SU-DHL-6 (cell line): ENCODE measurements at regions not wholly inside any gene's neighbourhood (a gene's known extent, or its start where the extent isn't known, plus 50 kb on each side); places are given as distances from the start of the nearest gene placed in this dataset.

Source experiments
- H2AFZ ChIP-seq: fragments of 200-600 bp; sonication (generic); 2 replicates; pipeline ENCODE4 v1.6.1; 2014; ENCODE audit warnings: low read depth, mild to moderate bottlenecking, moderate library complexity, mixed read lengths, antibody characterized with exemption, low read length; ENCODE audit not compliant: severe bottlenecking
- H3F3A ChIP-seq: fragments of 200-600 bp; shearing (Covaris generic); 2 replicates; pipeline ENCODE4 v1.6.0; 2016; ENCODE audit warnings: antibody characterized with exemption, mild to moderate bottlenecking; ENCODE audit not compliant: insufficient read depth
- H3K27ac ChIP-seq: fragments of 200-600 bp; sonication (generic); 2 replicates; pipeline ENCODE4 v1.5.1; 2016; ENCODE audit warnings: low read depth, mild to moderate bottlenecking, low read length, moderate library complexity, mixed read lengths
- H3K27me3 ChIP-seq: fragments of 200-600 bp; sonication (generic), shearing (Covaris generic); 2 replicates; pipeline ENCODE4 v1.6.0; 2014; ENCODE audit warnings: mild to moderate bottlenecking, low read length
- H3K36me3 ChIP-seq: fragments of 200-600 bp; sonication (generic); 2 replicates; pipeline ENCODE4 v1.6.1; 2014; ENCODE audit warnings: mild to moderate bottlenecking, low read length, mixed read lengths
- H3K4me2 ChIP-seq: fragments of 300-600, 200-600 bp; shearing (Covaris generic), sonication (generic); 2 replicates; pipeline ENCODE4 v1.6.0; 2014; ENCODE audit warnings: low read length, low read depth, mild to moderate bottlenecking; ENCODE audit not compliant: poor library complexity, severe bottlenecking
- H3K4me3 ChIP-seq: fragments of 200-600 bp; sonication (generic); 2 replicates; pipeline ENCODE4 v1.5.1; 2014; ENCODE audit warnings: antibody characterized with exemption, low read length, mild to moderate bottlenecking, mixed read lengths; ENCODE audit not compliant: insufficient read depth, poor library complexity, severe bottlenecking
- H3K79me2 ChIP-seq: fragments of 200-600 bp; sonication (generic); 2 replicates; pipeline ENCODE4 v1.6.1; 2014; ENCODE audit warnings: mild to moderate bottlenecking, low read length, moderate library complexity; ENCODE audit not compliant: insufficient read depth
- H3K9ac ChIP-seq: fragments of 200-600 bp; sonication (generic); 2 replicates; pipeline ENCODE4 v1.7.0; 2014; ENCODE audit warnings: mild to moderate bottlenecking, low read length
- H3K9me2 ChIP-seq: fragments of 200-600 bp; sonication (generic); replicated peaks from 2 replicates; pipeline ENCODE4 v1.6.1; 2014; ENCODE audit warnings: low read length; ENCODE audit not compliant: insufficient read depth
- H3K9me3 ChIP-seq: fragments of 200-600 bp; sonication (generic); 2 replicates; pipeline ENCODE4 v1.6.1; 2014; ENCODE audit warnings: low read length, mixed read lengths; ENCODE audit not compliant: insufficient read depth
- H4K20me1 ChIP-seq: fragments of 200-600 bp; sonication (generic); 2 replicates; pipeline ENCODE4 v1.6.1; 2014; ENCODE audit warnings: low read depth, mild to moderate bottlenecking, antibody characterized with exemption, low read length, moderate library complexity, mixed read lengths
- EZH2phosphoT487 ChIP-seq: fragments of 200-600 bp; sonication (generic), shearing (Covaris generic); conservative IDR thresholded peaks from 2 replicates; pipeline ENCODE4 v1.6.1; 2018; ENCODE audit warnings: mild to moderate bottlenecking, antibody characterized with exemption, low read length, moderate library complexity, mixed read lengths
- TF ChIP-seq, protein P1 (sequence below): fragments of 200-600 bp; sonication (generic); IDR thresholded peaks from one replicate; pipeline ENCODE4 v1.5.1; 2017; ENCODE audit warnings: antibody characterized with exemption, mild to moderate bottlenecking, low read length, moderate library complexity; ENCODE audit not compliant: insufficient read depth, poor library complexity, severe bottlenecking

DNA sequence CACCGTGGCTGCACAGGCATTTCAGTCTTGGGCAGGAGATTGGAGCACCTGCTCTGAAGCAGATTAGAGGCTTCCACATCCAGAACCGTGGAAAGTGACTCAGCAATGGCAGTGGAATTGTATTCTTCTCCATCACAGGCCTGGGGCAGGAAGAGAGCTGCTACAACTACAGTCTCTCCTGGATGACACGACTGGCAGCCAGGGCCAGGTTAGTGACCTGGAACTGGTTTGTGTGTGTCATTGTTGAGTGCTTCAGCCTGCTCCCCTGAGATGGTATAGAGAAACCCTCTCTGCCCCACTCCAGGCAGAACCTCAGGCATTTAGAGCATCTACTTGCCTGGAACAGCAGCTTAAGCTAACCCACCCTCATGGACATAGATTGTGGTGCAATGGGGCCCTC lies 596.5 kb upstream of the INTU start:
- Histone ChIP-seq H3F3A (no peaks in the 10 kb centered on the region), H3K27ac (no peak overlapping the region), H3K27me3 (no peaks in the 10 kb centered on the region), H3K4me3 (no peak overlapping the region), H3K9me3 (no peaks in the 10 kb centered on the region), H3K9me2 (no peaks in the 10 kb centered on the region), H2AFZ (no peak overlapping the region), H3K9ac (no peak overlapping the region), H4K20me1 (no peaks in the 10 kb centered on the region), H3K79me2 (no peaks in the 10 kb centered on the region), H3K4me2 (no peak overlapping the region), H3K36me3 (no peaks in the 10 kb centered on the region)
- TF ChIP-seq, protein P1, sequence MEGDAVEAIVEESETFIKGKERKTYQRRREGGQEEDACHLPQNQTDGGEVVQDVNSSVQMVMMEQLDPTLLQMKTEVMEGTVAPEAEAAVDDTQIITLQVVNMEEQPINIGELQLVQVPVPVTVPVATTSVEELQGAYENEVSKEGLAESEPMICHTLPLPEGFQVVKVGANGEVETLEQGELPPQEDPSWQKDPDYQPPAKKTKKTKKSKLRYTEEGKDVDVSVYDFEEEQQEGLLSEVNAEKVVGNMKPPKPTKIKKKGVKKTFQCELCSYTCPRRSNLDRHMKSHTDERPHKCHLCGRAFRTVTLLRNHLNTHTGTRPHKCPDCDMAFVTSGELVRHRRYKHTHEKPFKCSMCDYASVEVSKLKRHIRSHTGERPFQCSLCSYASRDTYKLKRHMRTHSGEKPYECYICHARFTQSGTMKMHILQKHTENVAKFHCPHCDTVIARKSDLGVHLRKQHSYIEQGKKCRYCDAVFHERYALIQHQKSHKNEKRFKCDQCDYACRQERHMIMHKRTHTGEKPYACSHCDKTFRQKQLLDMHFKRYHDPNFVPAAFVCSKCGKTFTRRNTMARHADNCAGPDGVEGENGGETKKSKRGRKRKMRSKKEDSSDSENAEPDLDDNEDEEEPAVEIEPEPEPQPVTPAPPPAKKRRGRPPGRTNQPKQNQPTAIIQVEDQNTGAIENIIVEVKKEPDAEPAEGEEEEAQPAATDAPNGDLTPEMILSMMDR = no peak
- no peak for TF ChIP-seq EZH2phosphoT487

DNA sequence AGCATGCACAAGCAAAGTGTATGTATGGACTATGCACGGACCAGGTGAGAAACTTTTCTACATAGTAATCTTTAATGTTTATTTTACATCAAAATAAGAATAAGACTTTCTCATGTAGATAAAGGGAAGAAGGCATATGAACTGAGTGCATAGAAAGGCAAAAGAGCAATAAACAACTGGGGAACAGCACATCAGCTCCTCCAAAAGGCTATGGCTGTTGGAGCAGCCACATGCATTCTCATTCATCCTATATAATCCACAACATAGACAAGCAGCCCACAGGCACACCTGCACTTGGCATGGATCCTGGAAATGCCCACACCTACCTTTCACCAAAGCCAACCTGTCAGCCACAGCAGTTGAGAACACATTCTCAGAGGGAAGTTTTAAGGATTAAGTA lies 586.9 kb upstream of the INTU start:
- Histone ChIP-seq H3K4me3 (no peak overlapping the region), H2AFZ (no peak overlapping the region), H3K4me2 (no peak overlapping the region), H3K27me3 (no peaks in the 10 kb centered on the region), H4K20me1 (no peaks in the 10 kb centered on the region), H3K9ac (no peak overlapping the region), H3K27ac (no peak overlapping the region), H3F3A (no peaks in the 10 kb centered on the region), H3K36me3 (no peaks in the 10 kb centered on the region), H3K79me2 (no peaks in the 10 kb centered on the region), H3K9me3 (no peaks in the 10 kb centered on the region), H3K9me2 (no peaks in the 10 kb centered on the region)
- TF ChIP-seq, protein P1 = no peak
- TF ChIP-seq EZH2phosphoT487 = no peak

DNA sequence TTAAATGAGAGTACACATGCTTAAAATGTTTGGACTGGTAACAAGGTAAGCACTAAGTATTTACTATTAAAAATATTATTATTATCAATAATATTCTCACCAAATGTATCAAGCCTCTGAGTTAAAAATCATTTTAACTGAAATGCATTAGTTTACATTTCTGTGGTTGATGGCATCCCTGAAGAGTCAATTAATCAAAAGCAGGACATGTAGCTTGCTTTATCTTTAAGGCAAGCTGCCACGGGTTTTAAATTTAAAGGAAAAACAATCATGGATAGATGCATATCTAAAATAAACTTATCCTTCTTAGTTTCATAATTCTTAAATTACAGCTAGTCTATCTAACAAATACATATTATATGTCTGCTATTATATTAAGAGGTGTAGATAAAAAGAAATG lies 584.8 kb upstream of the INTU start:
- Histone ChIP-seq H3K9me3 (no peaks in the 10 kb centered on the region), H3K9me2 (no peaks in the 10 kb centered on the region), H3K27ac (no peak overlapping the region), H4K20me1 (no peaks in the 10 kb centered on the region), H3K27me3 (no peaks in the 10 kb centered on the region), H3K79me2 (no peaks in the 10 kb centered on the region), H3F3A (no peaks in the 10 kb centered on the region), H3K9ac (no peak overlapping the region), H3K4me2 (no peak overlapping the region), H2AFZ (no peak overlapping the region), H3K4me3 (no peak overlapping the region), H3K36me3 (no peaks in the 10 kb centered on the region)
- no peak for TF ChIP-seq EZH2phosphoT487
- TF ChIP-seq, protein P1 = no peak
